Heart left ventricle (tissue), 16 donors: ENCODE measurements at regions not wholly inside any gene's neighbourhood (a gene's known extent, or its start where the extent isn't known, plus 50 kb on each side); places are given as distances from the start of the nearest gene placed in this dataset.
"Not testable (repeated sequence)": the region's sequence is repeated elsewhere in the genome, so short reads cannot be mapped to it uniquely, and the experiment has no call there.

Experiments used
- ATAC-seq, 4 donors: fragments of 200-7000 bp; cut with Tn5 transposase; one replicate each; pipeline ENCODE4 v1.9.1; 2020 to 2022; ENCODE audit warnings: moderate library complexity in 4 of 4, mild to moderate bottlenecking in 3 of 4, moderate number of reproducible peaks in 1 of 4
- DNase-seq, 5 donors: peaks; one replicate each; pipeline ENCODE4 v3.0.0-alpha.2; 2020
- H3K27ac ChIP-seq, 12 donors: fragments of 200-600 bp; sonication (generic) in 4 of 12; one replicate each; pipeline versions ENCODE4 v1.5.0 to v1.8.0; 2016 to 2022; ENCODE audit warnings: mild to moderate bottlenecking in 2 of 12
- H3K27me3 ChIP-seq, 9 donors: fragments of 200-600 bp; sonication (generic) in 2 of 9; one replicate each; pipeline versions ENCODE4 v1.5.1 to v1.8.0; 2016 to 2022; ENCODE audit warnings: mild to moderate bottlenecking in 3 of 9
- H3K36me3 ChIP-seq, 9 donors: fragments of 200-600 bp; sonication (generic) in 2 of 9; one replicate each; pipeline versions ENCODE4 v1.5.0 to v1.8.0; 2018 to 2022; ENCODE audit warnings: mild to moderate bottlenecking in 2 of 9
- H3K4me1 ChIP-seq, 12 donors: fragments of 200-600 bp; sonication (generic) in 4 of 12; one replicate each; pipeline versions ENCODE4 v1.5.0 to v1.8.0; 2016 to 2022; ENCODE audit warnings: mild to moderate bottlenecking in 3 of 12
- H3K4me3 ChIP-seq, 12 donors: fragments of 200-600 bp; sonication (generic) in 4 of 12; one replicate each; pipeline versions ENCODE4 v1.5.0 to v1.8.0; 2017 to 2022; ENCODE audit warnings: mild to moderate bottlenecking in 9 of 12, moderate library complexity in 4 of 12
- H3K9me3 ChIP-seq, 12 donors: fragments of 200-600 bp; sonication (generic) in 4 of 12; one replicate each; pipeline versions ENCODE4 v1.5.0 to v1.8.0; 2016 to 2022; ENCODE audit warnings: mild to moderate bottlenecking in 1 of 12
- POLR2A ChIP-seq, 2 donors: fragments of 450-650 bp; IDR thresholded peaks; one replicate each; pipeline ENCODE4 v1.6.1; 2017; ENCODE audit warnings: antibody characterized with exemption in 2 of 2, mild to moderate bottlenecking in 2 of 2, moderate library complexity in 2 of 2
- WGBS, 4 donors: extraction: QIAGEN DNeasy Blood & Tissue Kit in 2 of 4; methylation state at CpG; one replicate each; pipeline versions ENCODE4 v1.1.5 to v1.1.7; 2013 to 2018; 5-methylcytosine and 5-hydroxymethylcytosine counted together
- intact Hi-C, 10 donors: fragments of 100-400 bp; cut with DNase I; formaldehyde crosslinking; loops; one replicate each; pipeline versions ENCODE4 v1.11.1 to v1.14.2; 2022
- TF ChIP-seq, protein P1 (sequence below), 12 donors: fragments of 200-600 bp; sonication (generic) in 4 of 12; IDR thresholded peaks; one replicate each; pipeline versions ENCODE4 v1.5.0 to v1.8.0; 2018 to 2022; ENCODE audit warnings: antibody characterized with exemption in 12 of 12, mild to moderate bottlenecking in 5 of 12
- donor health status: ischemic (EF 13 %, LVEDD 7.1; RV severe dilation, severe dysfunction).
- donor health status: healthy with polysubstance abuse.
- donor health status: DM: no; HTN: yes; CAD: no.
- donor health status: DM: no; HTN: no; CAD: no.
- donor health status: ischemic (EF 25% LVEDD 6.9; RV normal size, moderate dysfunction).
- donor health status: ischemic (EF 25% LVEDD 5.7; RV mildly dilated, moderate dysfunction).
- donor health status: healthy.
- donor health status: DM: yes; HTN: yes; CAD: no.
- donor health status: ischemic (EF 35%, LVEDD 5.7; RV mildly dilated, moderate dysfunction).
- donor health status: nonischemic (EF 11% LVEDD 7.7; RV severe dilation, severe dysfunction).
- donor health status: DM: yes; HTN: yes; CAD: no.
- donor health status: PGD.
- donor health status: ischemic (EF 29% LVEDD 5.4; RV normal size, mild dysfunction).
- donor health status: nonischemic (EF 23%, LVEDD 6.1; RV moderate dilation, normal function).

DNA sequence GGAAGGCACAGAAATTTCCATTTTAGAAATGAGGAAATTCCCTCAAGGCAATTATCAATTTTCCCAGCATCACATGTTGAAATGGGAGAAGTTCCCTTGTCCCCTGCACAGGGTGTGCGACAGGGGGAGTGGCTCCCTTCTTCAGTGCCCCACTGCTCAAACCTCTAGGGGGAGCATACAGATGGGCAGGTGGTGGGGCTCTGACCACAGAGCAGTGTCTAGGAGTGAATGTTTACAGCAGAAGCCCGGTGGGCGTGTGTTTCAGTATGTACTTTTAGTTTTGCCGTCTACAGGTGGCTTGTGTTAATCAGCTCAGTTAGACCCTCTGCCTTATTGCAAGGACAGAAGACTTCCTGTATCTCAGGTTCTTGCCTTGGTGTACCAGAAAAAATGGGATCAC is 493.7 kb upstream of the PLXNA2 start:
- Histone ChIP-seq H3K4me3 (no peak overlapping the region), H3K27ac (no peak overlapping the region), H3K4me1 (peaks cover 0 to 4% (median 0%) of the 10 kb centered on the region in 12 donors), H3K36me3 (no peaks in the 10 kb centered on the region), H3K9me3 (peaks cover 0 to 5% (median 0%) of the 10 kb centered on the region in 12 donors), H3K27me3 (no peaks in the 10 kb centered on the region)
- TF ChIP-seq POLR2A (IDR thresholded peaks at IDR 0.05) = no peak
- TF ChIP-seq, protein P1, sequence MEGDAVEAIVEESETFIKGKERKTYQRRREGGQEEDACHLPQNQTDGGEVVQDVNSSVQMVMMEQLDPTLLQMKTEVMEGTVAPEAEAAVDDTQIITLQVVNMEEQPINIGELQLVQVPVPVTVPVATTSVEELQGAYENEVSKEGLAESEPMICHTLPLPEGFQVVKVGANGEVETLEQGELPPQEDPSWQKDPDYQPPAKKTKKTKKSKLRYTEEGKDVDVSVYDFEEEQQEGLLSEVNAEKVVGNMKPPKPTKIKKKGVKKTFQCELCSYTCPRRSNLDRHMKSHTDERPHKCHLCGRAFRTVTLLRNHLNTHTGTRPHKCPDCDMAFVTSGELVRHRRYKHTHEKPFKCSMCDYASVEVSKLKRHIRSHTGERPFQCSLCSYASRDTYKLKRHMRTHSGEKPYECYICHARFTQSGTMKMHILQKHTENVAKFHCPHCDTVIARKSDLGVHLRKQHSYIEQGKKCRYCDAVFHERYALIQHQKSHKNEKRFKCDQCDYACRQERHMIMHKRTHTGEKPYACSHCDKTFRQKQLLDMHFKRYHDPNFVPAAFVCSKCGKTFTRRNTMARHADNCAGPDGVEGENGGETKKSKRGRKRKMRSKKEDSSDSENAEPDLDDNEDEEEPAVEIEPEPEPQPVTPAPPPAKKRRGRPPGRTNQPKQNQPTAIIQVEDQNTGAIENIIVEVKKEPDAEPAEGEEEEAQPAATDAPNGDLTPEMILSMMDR (IDR thresholded peaks at IDR 0.05) = no peak
- DNase-seq (no peak), ATAC-seq (no peak)
- intact Hi-C loops = no loop called here
- 94 to 98% (median 96%) methylated on average over 4 of the region's 4 CpGs for WGBS, 4 donors

DNA sequence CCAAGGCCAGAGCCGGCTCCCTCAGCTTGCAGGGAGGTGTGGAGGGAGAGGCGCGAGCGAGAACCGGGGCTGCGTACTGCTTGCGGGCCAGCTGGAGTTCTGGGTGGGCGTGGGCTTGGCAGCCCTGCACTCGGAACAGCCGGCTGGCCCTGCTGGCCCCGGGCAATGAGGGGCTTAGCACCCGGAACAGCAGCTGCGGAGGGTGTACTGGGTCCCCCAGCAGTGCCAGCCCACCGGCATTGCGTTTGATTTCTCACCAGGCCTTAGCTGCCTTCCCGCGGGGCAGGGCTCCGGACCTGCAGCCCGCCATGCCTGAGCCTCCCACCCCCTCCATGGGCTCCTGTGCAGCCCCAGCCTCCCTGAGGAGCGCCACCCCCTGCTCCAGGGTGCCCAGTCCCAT is 495.5 kb upstream of the PLXNA2 start:
- ATAC-seq, H3K36me3 ChIP-seq, H3K4me3 ChIP-seq, H3K27me3 ChIP-seq, intact Hi-C loops, H3K27ac ChIP-seq, DNase-seq, H3K9me3 ChIP-seq, H3K4me1 ChIP-seq: not testable (repeated sequence)
- WGBS, 4 donors = 95 to 100% (median 97%) methylated on average over 7 to 20 of the region's 20 CpGs

DNA sequence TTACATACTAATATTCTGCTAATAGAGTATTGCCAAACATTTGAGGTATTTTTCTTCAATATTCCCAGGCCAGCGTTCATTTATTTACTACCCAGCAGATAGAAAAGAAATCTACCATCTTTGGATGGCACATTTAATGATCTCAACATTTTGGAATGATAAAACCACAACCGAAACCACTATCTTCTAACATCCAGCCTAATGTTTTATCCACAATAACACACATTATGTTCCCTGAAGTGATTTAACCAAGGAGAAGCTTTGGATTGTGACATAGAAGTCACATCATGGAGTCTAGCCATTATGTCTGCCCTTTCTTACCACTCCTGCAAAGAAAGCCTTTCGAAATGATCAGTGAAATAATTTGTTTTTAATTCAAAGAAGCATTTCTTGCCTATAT is 497.1 kb upstream of the PLXNA2 start:
- WGBS, 4 donors = 92 to 95% (median 93%) methylated on average over 3 of the region's 3 CpGs
- DNase-seq = no peak
- ATAC-seq = no peak
- Histone ChIP-seq H3K27ac (no peak overlapping the region), H3K9me3 (peaks cover 0 to 5% (median 0%) of the 10 kb centered on the region in 12 donors), H3K27me3 (no peaks in the 10 kb centered on the region), H3K36me3 (no peaks in the 10 kb centered on the region), H3K4me1 (no peaks in the 10 kb centered on the region), H3K4me3 (no peak overlapping the region)
- TF ChIP-seq, protein P1 (IDR thresholded peaks at IDR 0.05) = no peak
- TF ChIP-seq POLR2A (IDR thresholded peaks at IDR 0.05) = no peak
- intact Hi-C loops = no loop called here

DNA sequence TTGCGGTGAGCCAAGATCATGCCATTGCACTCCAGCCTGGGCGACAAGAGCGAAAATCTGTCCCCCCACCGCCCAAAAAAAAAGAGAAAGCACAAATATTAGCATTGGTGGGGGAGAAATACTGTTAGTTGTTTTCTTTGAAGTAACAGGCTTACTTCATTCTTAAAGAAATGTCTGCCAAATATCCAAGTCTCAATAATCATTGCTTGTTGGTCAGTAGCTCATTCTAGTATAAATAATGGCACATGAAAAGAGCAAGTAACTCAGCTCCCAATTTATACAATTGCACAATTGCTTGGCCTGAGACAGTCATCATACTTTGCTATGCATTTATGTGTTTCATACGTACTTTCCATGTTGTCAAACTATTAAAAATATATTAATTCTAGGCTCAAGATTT is 499.2 kb upstream of the PLXNA2 start:
- Histone ChIP-seq H3K27ac (no peak overlapping the region), H3K36me3 (no peaks in the 10 kb centered on the region), H3K4me1 (no peaks in the 10 kb centered on the region), H3K4me3 (no peak overlapping the region), H3K27me3 (no peaks in the 10 kb centered on the region), H3K9me3 (peaks cover 0 to 1% (median 0%) of the 10 kb centered on the region in 12 donors)
- intact Hi-C loops = no loop called here
- ATAC-seq (no peak), DNase-seq (no peak)
- 93 to 96% (median 95%) methylated on average over 5 of the region's 5 CpGs for WGBS, 4 donors
- TF ChIP-seq, protein P1 (IDR thresholded peaks at IDR 0.05) = no peak
- no peak for TF ChIP-seq POLR2A (IDR thresholded peaks at IDR 0.05)

DNA sequence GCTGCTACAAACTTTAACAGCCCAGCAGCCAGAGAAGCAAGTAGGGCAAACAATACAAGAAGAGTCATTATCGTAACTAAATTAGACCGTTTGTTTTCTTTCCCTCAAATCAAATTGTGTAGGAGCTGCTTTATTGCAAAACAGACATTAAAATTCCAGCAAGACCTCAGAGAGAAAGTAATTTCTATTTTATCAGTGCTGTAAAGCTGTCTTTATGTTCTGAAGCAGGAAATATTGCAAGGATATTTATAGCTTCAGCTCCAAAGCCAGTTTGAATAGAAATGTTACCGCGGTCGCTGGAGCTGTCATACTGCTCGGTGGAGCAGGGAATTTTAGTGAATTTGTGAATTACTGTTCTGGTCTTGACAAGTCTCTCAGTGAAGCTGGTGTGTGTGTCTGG is 503.8 kb upstream of the PLXNA2 start:
- Histone ChIP-seq H3K36me3 (no peaks in the 10 kb centered on the region), H3K27ac (no peak overlapping the region), H3K4me1 (no peaks in the 10 kb centered on the region), H3K4me3 (no peak overlapping the region), H3K9me3 (no peaks in the 10 kb centered on the region), H3K27me3 (no peaks in the 10 kb centered on the region)
- intact Hi-C loops = no loop called here
- no peak for DNase-seq
- WGBS, 4 donors = 26 to 41% (median 35%) methylated on average over 6 of the region's 6 CpGs
- TF ChIP-seq, protein P1 (IDR thresholded peaks at IDR 0.05) = no peak
- TF ChIP-seq POLR2A (IDR thresholded peaks at IDR 0.05) = no peak
- ATAC-seq = no peak
